Glomerular visceral epithelial cell (primary cell): ENCODE measurements at regions not wholly inside any gene's neighbourhood (a gene's known extent, or its start where the extent isn't known, plus 50 kb on each side); places are given as distances from the start of the nearest gene placed in this dataset.

Experiments
- DNase-seq: peaks from one replicate; pipeline ENCODE4 v3.0.0-alpha.2; 2016; ENCODE audit errors: extremely low spot score

DNA sequence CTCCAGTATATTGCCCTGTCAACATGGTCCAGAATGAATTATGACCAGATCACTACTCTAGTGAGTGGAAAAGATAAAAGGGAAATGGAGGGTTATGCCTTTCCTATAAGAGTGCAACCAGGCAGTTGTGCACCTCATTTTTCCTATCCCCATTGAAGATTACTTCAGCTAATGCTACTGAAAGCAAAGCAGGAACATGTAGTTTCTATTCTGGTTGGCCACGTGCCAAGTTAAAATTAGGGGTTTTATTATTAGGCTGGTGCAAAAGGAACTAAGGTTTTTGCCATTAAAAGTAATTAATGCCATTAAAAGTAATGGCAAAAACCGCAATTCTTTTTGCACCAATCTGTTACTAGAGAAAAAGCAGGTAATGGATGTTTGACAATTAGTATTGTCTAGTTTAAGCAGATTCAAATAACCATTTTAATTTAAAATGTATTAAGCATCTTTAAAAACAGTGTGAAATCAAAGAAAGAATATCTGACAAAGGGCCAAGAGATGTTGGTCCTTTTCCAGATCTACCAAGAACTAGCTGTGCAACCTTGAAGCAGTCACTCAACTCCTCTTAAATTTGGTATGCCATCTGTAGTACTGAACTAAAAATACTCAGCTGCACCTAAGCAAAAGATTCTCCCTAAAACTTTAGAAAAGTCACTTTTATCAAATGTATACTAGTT is 567.5 kb upstream of the CCDC54 start:
- no peak for DNase-seq

DNA sequence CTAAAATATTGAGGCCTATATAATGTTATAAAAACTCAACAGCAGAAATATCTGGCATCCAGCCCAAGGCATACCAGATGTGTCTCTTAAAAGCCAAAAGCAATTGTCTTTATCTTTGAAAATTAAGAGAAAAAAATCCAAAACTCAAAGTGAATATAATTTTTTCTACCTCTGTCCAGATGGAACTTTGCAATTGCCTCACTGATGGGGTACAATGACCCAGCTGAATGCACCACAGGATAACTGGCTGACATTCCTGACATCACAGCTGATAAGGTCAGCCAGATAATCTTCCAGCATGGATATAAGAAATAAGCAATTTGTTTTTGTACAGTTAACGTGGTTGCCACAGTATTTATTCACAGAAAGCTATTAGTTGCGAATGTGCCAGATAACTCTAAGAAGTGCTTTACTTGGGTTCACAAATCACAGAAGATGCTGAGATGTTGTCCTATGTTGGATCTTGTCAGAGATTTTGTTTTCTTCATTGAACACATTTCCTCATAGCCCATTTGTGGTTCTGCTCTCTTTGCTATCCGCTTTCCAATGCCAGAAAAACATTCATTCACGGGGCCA is 566.9 kb upstream of the CCDC54 start:
- no peak for DNase-seq

DNA sequence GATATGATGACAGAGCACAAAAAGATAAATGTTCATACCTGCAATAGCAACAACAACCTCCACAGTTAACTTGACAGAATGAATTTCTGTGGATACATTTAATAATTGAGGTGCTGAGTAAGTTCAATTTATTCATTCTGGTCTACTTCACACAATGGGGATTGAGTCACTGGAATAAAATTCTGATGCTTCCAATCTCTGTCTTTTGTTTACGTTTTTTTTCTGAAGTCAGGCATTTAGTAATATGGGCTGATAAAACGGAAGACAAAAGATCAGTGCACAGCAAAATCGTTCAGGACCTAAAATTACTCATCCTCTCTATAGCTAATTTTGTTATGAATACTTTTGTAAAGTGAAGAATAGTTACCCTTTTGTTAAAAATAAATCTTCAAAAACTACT is 565.9 kb upstream of the CCDC54 start:
- peak; percentile 48 for DNase-seq

DNA sequence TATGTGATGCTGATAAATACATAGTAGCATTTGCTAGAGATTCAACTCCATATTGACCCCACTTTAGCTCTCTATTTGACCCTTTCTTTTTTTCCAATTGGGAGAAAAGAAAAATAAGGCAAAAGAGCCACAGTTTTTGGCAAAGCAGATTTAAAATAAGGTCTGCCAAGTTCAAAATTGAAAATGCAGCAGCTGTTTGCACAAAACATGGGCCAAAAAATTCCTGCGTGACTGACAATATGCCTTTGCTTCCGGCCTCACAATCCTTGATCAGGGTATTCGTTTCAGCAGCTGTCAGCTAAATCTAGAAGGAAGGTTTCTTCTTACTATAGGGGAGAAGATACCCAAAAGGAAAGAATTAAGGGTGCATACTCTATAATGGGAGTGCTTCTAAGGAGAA is 563.5 kb upstream of the CCDC54 start:
- no peak for DNase-seq

DNA sequence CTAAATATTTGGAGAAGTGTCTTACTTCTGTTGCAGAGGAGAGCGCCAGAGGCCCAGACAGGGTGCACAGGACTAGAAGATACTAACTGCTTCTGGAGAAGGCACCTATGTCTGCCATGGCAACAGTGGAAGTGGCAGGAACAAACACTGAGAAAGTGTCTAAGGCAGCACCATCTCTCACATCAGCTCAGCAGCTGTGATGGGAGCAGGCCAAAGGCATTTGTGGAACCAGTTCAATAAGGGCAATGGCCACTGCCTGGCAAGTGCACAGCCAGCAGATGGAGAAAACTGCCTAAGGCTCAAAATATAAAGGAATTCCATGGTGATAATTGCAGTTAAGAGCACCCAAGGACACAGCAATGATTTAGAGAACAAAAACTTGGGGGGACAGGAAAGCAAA is 563.0 kb upstream of the CCDC54 start:
- no peak for DNase-seq

DNA sequence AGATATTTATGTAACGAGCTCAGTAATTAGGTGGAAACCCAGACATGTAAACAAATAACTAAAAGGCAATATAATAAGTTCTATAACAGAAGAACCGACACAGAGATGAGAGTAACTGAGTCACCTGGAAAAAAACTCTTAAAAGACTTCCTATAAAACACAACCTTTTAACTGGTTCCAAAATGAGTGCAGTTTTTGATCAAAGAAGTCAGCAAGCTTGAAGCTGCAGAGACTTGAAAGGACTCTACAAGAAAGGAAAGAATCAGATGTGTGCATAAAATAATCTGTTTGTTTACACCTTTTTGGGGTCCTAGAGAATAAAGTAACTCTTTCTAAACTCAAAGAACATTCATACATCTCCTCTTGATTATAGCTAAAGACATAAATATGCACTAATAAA is 560.4 kb upstream of the CCDC54 start:
- no peak for DNase-seq

DNA sequence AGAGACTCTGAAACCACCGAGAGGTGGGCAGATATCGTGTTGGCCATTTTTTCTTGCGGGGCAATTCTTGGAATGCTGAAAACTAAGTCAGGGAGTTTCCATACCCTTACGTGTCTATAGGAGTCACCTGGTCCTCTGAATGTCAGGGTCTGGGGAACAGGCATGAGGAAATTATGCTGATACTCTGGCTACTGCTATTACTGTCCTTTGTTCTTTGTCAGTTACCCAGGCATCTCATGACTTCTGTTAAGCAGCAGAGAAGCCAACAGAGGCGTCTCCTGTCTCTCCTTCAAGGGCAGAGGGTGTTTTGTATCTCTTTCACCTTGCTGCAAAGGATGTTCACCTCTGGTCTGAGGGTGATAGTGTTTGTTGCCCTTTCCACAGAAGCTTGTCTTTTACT is 559.5 kb upstream of the CCDC54 start:
- no peak for DNase-seq

DNA sequence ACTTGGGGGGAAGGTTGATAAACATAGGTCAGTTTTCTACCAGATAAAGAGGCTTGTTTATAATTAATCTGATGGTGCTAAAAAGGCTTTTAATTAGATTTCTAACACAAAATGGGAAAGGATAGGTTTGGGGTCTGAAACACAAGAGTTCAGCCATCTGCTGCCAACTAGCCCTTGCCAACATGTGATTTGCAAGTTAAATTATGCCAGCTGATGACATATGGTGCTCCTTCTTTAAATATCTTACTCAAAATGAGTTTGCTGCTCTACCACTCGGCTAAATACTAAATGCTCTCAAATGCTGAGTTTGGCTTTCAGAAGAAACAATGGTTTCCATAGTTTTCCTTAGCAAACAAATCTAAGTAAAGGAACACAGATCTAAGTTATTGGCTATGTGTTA is 557.8 kb upstream of the CCDC54 start:
- no peak for DNase-seq

DNA sequence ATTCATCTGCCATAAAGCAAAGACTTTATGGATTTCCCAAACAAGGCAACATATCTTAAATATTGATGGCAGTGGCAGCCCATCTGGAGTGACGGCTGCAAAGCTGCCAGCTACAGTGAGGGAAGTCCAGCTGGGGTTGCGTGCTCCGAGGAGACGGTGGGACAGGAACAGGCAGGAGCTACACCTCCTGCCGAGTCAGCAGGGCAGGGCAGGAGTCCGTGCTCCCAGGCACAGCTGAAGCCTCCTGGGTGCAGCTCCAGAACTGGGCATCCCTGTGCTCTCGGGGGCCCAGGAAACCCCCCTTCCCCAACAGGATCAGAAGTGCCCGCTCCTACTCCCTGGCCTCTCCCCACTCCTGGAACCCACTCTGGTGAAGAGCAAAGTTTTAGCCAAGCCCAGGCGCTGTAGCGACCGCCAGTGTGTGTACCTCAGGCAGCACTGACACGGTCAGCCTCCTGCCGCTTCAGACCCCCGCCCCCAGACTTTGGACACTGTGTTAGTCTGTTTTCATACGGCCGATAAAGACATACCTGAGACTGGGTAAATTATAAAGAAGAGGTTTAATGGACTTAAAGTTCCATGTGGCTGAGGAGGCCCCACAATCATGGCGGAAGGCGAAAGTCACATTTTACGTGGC is 556.4 kb upstream of the CCDC54 start:
- DNase-seq, result no peak

DNA sequence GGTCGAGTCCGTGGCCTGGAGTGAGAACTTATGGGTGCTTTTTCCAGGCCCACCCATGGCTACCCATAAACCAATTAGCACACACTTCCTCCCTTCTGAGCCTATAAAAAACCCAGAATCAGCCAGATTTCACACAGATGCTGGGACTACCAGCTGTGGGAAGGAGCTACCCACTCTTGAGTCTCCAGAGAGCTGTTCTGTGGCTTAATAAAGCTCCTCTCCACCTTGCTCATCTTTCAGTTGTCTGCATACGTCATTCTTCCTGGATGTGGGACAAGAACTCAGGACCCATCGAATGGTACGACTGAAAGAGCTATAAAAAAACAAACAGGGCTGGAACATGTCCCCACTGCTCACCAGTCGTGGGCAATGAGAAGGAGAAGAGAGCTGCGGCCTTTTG is 555.4 kb upstream of the CCDC54 start:
- DNase-seq, result no peak

DNA sequence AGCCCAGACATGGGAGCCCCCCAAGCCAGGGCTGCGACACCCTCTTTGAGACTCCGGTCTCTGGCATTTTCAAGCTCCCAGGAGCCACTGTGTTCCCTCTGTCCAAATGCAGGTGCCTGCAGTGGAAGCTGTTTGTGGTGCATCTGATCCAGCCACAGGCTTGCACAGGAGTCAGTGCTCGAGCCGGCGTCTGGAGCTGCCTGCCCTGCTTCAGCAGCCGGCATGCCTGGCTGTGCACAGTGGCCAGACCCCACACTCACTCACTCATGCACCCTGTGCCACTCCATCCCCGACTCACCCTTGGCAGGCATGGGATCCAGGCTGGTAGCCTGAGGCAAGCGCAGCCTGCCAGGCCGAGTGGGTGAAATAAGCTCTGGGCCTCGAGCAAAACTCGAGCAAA is 555.0 kb upstream of the CCDC54 start:
- no peak for DNase-seq

DNA sequence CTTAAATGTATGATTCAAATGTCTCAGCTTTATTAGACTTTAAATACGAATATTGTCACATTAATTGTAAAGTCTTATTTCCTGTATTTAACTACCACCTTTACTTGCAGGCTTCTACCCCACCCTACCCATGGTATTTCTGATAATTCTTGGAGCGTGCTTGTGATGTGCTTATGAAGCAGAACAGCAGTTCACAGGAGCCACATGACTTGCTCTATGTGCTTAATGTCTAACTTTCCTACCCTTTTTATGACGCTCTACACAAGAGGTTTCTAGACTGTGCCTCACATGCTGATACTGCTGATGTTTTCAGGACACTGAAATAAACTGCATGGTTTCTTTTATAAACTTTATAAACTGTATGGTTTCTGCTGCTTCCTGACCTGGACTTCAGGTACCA is 553.5 kb upstream of the CCDC54 start:
- DNase-seq, result no peak

DNA sequence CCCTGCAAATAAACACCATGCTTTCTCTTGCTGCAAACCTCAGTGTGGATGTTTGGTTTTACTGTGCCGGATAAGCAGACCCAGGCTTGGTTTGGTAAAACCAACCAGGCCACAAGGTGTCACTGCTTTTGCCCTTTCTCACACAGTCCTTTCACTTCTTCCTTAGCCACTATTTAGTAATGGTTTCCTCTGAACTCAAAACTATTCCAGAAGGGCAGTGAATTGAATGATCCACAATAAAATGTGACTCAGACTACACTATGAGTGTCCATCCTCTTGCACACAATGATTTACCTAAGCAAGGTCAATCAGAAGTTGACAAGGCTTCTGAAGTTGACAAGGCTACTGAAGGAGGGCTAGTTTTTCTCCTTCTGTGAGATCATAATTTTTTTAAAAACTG is 552.4 kb upstream of the CCDC54 start:
- peak; percentile 52 for DNase-seq

DNA sequence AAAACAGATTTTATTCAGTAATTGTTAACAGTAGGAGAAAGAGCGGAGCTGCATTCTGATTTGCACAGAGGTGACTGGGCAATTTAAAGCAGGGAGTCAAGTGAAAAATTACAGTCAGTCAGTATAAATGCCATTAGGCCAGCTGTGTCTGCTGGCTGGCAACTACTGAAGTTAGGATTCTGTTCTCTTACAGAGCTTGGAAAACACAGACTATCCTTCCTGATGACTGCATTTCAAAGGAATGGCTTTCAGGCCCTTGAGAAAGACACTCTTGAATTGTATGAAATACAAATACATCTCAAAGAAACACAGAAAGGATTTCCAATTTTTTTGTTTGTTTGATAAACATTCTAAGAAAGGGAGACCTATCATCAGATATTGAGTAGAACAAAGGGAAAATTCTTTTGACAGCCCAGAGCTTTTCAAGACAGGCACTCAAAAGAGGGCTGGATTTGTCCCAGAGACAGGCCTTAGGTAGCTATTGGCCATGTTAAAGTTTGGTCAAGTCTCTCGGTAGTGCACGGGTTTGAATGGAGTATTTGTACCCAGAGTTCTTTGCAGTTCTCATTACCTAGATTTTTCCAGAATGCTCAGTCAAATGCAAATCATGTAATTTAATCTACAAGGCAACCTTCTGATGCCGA is 551.2 kb upstream of the CCDC54 start:
- DNase-seq, result peak; percentile 47

DNA sequence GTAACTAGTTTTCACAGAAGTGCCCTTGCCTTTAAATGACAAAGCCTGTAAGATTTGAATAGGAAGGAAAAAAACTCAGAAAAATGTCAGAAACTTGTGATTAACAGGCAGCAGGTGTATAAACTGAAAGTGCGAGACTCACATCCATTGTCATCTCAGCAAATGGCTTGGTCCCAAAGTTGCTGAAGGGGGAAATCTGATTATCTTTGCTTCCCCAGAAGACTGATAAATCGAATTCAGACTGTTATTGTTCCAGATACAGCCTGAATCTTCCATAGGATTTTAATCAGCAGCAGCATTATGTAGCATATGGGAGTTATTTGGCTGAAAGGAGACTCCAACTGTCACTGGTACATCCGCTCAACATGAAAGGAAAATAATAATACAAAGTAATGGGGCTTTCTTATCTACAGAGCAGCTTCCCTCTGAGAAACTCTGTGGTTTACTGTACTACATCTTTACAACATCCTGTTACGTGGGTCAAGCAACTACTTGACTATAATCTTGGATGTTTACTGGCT is 550.4 kb upstream of the CCDC54 start:
- DNase-seq, result no peak

DNA sequence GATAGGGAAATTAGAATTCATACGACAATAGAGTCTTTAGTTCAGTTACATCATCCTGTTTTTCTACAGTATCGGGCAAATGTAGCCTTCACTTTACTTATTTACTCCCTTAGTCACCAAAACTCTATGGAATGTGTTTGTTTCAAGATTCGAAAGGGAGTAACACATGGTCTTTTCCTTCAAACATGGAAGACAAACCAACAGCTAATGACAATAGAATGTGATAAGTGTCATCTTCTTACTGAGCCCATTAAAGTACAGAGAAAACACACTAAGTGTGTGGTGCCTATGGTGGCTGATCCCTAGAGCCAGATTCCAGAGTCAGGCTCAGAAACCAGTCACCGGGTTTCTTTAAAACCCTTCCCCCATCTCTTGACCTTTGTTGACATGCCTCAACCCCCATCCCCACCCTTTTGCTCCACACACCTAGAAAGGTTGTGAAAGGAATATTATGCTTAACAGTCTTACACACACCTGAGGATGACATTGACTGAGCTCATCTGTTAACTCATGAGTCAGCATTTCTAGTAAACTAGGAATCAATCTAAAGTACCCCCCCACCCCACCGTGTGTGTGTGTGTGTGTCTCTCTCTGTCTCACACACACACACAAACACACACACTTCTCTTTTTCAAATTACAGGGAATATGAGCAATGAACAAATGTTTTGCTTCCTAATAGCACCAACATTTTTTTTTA is 549.6 kb upstream of the CCDC54 start:
- no peak for DNase-seq

DNA sequence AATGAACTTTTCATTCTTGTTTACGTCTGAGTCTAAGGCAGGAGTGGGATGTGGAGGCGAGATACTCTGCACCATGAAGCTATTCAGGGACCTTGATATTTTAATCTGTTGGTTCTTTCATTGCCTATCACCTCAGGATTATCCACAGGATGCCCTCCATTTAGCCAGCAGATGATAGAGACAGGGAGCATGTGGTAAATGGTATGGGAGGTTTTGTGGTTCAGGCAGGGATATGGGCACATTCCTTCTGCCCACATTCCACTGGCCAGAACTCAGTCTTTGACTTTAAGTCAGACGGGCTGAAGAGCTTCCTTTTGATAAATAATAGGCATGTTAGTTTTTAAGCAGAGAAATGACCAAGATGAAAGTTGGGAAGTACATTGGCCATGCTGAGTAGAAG is 548.0 kb upstream of the CCDC54 start:
- peak; percentile 65 for DNase-seq

DNA sequence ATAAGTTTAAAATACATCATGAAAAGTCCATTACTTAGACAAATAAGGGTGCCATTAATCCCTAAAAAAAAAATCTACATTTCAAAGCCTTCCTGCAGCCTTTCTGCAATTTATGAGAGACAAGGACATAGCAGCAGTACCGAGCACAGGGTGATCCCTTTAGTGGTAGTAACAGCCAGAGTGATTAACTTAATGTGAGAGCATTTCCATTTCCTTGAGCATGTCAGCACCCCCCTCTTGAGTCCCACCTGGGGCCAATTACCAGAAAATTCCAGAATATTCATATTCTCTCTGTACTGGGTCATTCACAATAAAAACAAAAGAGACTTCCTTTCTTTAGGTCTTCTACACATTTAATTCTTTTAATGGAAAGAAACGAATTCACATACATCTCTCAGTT is 546.9 kb upstream of the CCDC54 start:
- DNase-seq, result no peak

DNA sequence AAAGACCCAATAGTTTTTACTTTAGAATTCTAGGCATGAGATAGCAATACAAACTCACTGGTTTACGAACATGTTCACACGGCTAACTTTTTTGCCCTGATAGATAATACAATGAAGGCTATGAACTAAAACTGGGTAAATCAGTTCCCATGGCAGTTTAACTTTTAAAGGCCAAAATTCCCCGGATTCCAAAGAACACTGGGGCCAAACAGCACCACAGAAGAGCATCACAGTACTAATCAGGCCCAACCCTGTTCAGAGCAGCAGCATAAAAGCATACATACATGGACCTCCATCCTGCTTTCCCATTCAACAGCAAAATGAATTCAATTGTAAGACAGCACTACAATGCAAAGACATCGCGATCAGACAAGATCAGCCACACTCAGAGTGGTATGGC is 540.3 kb upstream of the CCDC54 start:
- DNase-seq, result no peak

DNA sequence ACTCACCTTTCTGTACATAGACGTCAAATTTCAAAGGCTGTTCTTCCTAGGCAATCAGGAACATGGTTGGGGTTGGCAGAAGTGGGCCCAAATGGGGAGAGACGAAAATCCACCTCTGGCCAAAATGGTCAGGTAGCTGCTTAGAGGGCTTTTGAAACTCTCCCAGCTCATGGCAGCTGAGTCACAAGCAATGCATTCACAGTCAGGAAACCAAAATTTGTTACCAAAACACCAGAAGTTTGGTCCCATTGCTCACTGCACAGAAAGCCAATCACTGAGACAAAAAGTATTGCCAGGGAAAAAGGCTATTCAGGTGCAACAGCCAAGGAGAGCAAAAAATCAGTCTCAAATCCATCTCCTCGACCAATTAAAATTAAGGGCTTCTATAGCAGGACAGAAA is 539.6 kb upstream of the CCDC54 start:
- DNase-seq, result no peak

DNA sequence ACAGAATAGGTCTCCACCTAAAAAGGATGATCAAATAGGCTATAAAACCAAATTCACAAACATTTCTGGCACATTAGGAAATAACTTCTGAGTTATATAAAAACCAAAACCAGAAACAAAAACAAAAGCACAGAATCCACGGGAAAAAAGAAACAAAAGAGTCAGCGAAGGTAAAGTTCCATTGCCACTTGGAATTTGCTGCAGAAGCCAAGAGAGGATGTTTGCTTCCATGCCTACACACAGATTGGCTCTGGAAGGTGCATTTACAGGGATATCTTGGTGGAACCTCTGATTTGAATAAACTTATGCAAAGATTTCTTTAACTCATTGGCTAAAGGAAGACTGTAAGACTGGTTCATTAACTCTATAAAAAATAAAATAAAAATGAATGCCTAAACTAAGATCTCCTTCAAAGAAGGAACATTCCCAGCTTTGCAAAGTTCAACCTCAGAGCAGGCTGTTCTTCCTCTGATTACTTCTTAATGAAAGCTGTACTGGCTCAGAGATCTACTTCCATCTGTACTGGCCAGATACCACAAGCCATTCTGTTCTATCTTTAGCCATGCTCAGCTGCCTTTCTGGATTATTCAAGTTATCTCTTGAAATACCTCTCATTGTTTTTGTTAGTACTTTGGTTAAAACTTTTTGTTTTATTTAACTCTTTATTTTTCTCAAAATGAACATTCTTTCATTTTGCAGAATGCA is 537.5 kb upstream of the CCDC54 start:
- no peak for DNase-seq

DNA sequence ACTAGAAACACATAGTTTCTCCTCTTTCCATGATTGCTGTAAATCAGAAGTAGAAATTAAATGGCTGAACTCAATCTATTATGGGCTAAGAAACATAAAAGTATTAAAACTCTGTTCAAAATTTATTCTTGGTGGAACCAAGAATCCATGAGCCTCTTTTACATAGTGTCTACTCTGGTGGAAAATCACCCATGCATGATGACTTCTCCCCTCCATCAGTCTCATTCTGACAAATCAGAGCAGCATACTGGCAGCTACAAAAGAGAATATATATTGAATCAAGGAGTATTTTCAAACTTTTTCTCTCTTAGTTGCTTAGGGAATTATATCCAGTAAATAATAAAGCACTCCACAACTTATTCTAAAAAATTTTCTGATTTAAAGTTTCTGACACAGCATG is 536.9 kb upstream of the CCDC54 start:
- DNase-seq, result no peak
